Upper lobe of left lung (tissue), 4 donors: ENCODE measurements at regions not wholly inside any gene's neighbourhood (a gene's known extent, or its start where the extent isn't known, plus 50 kb on each side); places are given as distances from the start of the nearest gene placed in this dataset.

Source experiments
- EP300 ChIP-seq, 4 donors: sonication (generic); formaldehyde crosslinking; IDR thresholded peaks; one replicate each; pipeline ENCODE4 v1.5.1; 2017; ENCODE audit warnings: antibody characterized with exemption in 4 of 4, control low read depth in 2 of 4
- POLR2A ChIP-seq, 4 donors: fragments of 450-650 bp; IDR thresholded peaks; one replicate each; pipeline ENCODE4 v1.5.1; 2016 to 2017; ENCODE audit warnings: antibody characterized with exemption in 4 of 4, mild to moderate bottlenecking in 2 of 4
- POLR2AphosphoS5 ChIP-seq, 2 donors: sonication (generic); formaldehyde crosslinking; IDR thresholded peaks; one replicate each; pipeline ENCODE4 v1.5.1; 2017; ENCODE audit warnings: antibody characterized with exemption in 2 of 2
- TF ChIP-seq, protein P1 (sequence below), 6 experiments: fragments of 450-650 bp in 4 of 6; fragments of 200-600 bp in 2 of 6; sonication (generic) in 2 of 6; IDR thresholded peaks; one replicate each; pipeline ENCODE4 v1.5.1; 2016 to 2019; ENCODE audit warnings: antibody characterized with exemption in 6 of 6

DNA sequence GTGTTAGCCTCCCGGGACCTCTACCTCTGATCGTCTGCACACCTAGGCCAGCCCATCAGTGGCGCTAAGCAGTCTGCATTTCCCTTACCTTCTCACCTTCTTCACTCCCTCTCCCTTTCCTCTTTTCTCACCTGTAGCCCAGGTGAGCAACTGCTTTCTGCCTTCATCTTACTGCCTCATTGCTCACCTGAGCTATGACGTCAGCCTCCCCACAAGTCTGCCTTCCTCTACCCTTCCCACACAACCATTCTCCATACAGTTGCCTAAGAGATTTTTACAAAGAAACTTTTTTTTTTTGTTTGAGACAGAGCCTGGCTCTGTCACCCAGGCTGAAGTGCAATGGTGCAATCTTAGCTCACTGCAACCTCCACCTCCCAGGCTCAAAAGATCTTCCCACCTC is 136.3 kb downstream of the BCOR start:
- TF ChIP-seq, protein P1, sequence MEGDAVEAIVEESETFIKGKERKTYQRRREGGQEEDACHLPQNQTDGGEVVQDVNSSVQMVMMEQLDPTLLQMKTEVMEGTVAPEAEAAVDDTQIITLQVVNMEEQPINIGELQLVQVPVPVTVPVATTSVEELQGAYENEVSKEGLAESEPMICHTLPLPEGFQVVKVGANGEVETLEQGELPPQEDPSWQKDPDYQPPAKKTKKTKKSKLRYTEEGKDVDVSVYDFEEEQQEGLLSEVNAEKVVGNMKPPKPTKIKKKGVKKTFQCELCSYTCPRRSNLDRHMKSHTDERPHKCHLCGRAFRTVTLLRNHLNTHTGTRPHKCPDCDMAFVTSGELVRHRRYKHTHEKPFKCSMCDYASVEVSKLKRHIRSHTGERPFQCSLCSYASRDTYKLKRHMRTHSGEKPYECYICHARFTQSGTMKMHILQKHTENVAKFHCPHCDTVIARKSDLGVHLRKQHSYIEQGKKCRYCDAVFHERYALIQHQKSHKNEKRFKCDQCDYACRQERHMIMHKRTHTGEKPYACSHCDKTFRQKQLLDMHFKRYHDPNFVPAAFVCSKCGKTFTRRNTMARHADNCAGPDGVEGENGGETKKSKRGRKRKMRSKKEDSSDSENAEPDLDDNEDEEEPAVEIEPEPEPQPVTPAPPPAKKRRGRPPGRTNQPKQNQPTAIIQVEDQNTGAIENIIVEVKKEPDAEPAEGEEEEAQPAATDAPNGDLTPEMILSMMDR (IDR thresholded peaks at IDR 0.05): no peak
- TF ChIP-seq POLR2A (IDR thresholded peaks at IDR 0.05): no peak
- TF ChIP-seq POLR2AphosphoS5 (IDR thresholded peaks at IDR 0.05): no peak
- TF ChIP-seq EP300 (IDR thresholded peaks at IDR 0.05): no peak
